Epithelial cell of proximal tubule (primary cell): ENCODE measurements at regions not wholly inside any gene's neighbourhood (a gene's known extent, or its start where the extent isn't known, plus 50 kb on each side); places are given as distances from the start of the nearest gene placed in this dataset.

Experiments
- DNase-seq: peaks from one replicate; pipeline ENCODE4 v3.0.0-alpha.2; 2011; ENCODE audit warnings: low read depth
- H3K4me3 ChIP-seq: 2 replicates; pipeline ENCODE4 v1.5.1; 2011; ENCODE audit warnings: low read depth, mild to moderate bottlenecking, low read length
- TF ChIP-seq, protein P1 (sequence below): conservative IDR thresholded peaks from 2 replicates; pipeline ENCODE4 v1.5.1; 2012; ENCODE audit warnings: low read depth, mild to moderate bottlenecking, low read length

DNA sequence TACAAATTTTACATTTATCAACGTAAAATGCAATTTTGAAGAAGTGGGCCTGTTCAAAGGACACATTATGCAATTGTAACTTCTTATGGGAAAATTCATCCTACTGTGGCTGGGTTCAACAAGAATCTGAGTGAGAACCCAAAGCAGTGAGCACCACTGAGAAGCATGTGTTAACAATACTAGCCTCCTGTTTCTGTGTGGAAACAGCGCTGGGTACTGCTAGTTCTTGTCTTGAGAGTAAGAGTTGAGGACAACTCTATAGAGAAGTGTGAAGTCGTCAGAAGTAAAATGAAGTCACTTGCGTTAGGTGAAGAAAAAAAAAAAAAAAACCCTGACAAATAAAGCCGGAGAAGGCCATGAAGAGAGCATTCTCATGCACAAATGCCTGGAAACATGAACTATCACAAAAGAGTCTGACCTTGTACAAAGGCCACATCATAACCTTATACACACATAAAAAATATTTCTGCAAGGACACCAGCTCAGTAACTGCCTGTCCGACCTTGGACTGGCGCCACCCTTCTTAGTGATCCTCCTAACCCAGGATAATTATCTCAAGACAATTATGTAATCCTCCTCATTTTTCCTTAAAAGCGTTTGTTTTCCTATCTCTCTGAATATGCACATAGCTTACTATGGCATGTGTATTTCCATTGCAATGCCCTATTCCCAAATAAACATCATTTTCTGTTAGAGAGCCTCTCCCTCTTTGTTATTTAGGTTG lies 554.9 kb downstream of the HTR7 start:
- TF ChIP-seq, protein P1, sequence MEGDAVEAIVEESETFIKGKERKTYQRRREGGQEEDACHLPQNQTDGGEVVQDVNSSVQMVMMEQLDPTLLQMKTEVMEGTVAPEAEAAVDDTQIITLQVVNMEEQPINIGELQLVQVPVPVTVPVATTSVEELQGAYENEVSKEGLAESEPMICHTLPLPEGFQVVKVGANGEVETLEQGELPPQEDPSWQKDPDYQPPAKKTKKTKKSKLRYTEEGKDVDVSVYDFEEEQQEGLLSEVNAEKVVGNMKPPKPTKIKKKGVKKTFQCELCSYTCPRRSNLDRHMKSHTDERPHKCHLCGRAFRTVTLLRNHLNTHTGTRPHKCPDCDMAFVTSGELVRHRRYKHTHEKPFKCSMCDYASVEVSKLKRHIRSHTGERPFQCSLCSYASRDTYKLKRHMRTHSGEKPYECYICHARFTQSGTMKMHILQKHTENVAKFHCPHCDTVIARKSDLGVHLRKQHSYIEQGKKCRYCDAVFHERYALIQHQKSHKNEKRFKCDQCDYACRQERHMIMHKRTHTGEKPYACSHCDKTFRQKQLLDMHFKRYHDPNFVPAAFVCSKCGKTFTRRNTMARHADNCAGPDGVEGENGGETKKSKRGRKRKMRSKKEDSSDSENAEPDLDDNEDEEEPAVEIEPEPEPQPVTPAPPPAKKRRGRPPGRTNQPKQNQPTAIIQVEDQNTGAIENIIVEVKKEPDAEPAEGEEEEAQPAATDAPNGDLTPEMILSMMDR = no peak
- no peak overlapping the region for H3K4me3 ChIP-seq
- no peak for DNase-seq

- H3K4me3 ChIP-seq = no peak overlapping the region
These were observed 553.3 kb downstream of the HTR7 start for GRCh38 chr10:90304533-90304932.

DNA sequence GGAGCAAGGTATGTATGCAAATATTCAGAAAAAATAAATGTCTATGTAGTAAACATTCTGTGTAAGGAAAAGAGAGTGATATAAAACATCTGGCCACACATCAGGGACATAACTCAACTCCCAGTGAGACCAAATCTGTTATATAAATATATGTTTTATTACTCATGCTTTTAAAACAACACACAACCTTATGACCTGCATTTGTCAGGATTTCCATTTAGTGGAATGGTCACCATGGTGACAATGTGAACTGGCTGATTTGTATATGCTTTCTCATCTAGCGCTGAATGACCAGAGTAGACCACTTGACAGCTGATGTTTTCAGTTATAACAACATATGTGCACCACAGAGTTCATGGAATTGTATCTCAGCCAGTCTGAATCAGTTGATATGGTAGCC lies 551.7 kb downstream of the HTR7 start:
- TF ChIP-seq, protein P1 = no peak
- no peak for DNase-seq
- H3K4me3 ChIP-seq = no peak overlapping the region

More at GRCh38 chr10:90304533-90304932, 553.3 kb downstream of the HTR7 start:
- DNase-seq = no peak
- TF ChIP-seq, protein P1 = no peak

- no peak overlapping the region for H3K4me3 ChIP-seq
- no peak for DNase-seq
- TF ChIP-seq, protein P1 = no peak
These were observed 549.6 kb downstream of the HTR7 start for GRCh38 chr10:90308223-90308622.

GRCh38 chr10:90313576-90314325 lies 544.1 kb downstream of the HTR7 start:
- TF ChIP-seq, protein P1 = no peak
- no peak for DNase-seq
- H3K4me3 ChIP-seq = no peak overlapping the region

DNA sequence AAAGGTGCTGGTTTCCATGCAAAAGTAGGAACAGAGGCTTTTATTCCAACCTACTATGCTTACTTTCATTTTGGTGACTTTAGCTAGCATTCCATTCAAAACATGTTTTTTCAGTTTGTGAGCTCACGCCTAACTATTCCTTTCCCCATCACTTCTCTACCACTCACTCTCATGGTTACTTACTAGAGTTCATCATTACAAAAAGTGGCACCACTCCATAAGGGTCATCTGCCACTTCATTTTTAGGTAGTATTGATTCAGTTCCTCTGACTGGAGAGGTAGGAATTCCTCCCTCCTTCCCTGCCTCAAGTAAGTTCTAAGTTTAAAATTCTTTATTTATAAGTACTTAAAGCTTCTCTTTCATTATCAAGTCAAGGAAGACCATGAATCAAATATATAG lies 543.1 kb downstream of the HTR7 start:
- DNase-seq = no peak
- H3K4me3 ChIP-seq = no peak overlapping the region
- TF ChIP-seq, protein P1 = no peak
